Fibroblast of skin of scalp (primary cell): ENCODE measurements at regions not wholly inside any gene's neighbourhood (a gene's known extent, or its start where the extent isn't known, plus 50 kb on each side); places are given as distances from the start of the nearest gene placed in this dataset.
A peak's percentile ranks its signal among the peaks of the same experiment; 100 is the strongest.

Experiments
- DNase-seq: peaks from one replicate; pipeline ENCODE4 v3.0.0-alpha.2; 2013

DNA sequence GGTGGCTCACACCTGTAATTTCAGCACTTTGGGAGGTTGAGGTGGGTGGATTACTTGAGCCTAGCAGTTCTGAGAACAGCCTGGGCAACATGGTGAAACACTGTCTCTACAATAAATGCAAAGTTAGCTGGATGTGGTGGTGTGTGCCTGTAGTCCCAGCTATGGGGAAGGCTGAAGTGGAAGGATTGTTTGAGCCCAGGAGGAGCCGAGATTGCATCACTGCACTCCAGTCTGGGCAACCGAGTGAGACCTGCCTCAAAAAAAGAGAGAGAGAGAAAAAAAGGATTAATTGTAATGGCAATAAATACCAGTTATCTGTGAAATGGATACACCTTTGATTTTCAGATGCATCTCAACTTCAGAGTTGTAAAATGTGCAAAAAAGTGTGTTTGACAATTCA is 58.8 kb downstream of the SPRY1 start:
- DNase-seq, result no peak

DNA sequence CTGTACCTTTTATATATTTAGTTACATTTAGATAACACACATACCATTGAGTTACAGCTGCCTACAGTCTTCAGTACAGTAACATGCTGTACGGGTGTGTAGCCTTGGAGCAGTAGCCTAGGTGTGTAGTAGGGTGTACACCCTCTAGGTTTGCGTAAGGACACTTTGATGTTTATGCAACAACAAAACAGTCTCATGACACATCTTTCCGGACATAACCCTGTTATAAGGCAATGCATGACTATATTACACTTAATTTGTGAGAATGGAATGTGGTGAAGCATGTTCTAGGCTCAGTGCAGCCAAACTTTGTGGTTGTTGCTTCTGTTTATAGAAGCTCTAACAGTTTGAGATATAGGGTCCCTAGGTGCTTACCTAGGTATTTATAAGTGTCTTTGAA is 65.4 kb downstream of the SPRY1 start:
- DNase-seq, result no peak

DNA sequence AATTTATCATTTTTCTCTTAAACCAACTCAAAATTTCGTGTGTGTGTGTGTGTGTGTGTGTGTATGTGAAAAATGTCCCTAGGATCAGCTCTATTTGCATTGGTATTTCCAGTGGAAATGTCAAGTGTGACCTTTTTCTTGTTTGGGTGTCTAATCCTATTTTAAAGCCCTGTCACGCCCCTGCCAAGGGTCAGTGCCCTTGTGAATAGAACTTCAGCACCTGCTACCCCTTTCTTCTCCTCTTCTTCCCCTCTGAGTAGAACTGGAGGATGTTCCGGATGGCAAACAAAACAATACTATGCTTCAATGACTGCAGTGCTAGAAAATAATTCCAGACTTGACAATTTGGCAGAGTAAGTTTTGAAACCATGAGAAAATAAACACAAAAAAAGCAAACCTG is 67.3 kb downstream of the SPRY1 start:
- no peak for DNase-seq

DNA sequence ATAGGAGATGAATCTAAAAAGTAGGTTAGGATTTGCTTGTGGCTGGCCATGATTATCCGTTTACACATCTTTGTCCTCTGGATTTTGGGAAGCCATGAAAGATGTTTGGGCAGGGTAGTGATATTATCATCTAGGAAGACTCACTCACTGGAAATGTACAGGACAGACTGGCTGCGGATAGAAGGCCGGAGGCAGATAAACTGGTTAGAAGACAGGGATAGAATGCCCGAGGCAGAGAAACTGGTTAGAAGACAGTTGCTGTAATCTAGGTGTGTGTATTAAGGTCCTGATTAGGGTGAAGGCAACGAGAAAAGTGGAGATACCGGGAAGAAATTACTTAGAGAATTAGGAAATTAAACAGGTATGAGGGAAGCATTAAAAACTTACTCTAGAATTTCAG is 68.8 kb downstream of the SPRY1 start:
- no peak for DNase-seq

DNA sequence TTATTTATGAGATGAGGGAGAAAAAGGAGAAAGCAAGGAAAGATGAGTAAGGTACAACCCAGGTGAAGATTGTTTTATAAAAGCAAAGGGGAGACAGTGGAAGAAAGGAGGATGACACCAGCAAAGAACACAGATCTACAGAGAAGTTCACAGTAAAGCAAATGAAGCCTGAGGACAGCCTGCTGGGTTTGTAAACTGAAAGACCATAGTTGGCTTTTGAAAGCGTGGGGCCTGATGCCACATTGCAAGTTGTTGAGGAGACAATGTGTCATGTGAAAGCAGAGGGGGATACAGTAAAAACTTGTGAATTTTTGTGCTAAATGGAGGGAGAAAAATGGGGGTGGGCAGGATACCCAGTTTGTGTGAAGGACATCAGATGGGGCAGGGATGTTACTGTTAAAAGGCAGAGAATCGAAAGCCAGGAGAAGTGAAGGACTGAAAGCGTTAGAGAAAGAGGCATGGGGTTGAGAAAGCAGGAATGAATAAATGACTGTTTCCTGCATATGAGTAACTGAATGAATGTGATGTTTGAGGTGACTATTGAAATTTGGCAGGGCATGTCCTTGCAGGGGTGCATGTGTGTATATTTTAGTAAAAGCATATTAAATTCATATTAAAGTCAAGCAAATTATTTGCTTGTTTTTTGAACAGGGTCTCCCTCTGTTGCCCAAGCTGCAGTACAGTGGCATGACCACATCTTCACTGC is 69.6 kb downstream of the SPRY1 start:
- no peak for DNase-seq

DNA sequence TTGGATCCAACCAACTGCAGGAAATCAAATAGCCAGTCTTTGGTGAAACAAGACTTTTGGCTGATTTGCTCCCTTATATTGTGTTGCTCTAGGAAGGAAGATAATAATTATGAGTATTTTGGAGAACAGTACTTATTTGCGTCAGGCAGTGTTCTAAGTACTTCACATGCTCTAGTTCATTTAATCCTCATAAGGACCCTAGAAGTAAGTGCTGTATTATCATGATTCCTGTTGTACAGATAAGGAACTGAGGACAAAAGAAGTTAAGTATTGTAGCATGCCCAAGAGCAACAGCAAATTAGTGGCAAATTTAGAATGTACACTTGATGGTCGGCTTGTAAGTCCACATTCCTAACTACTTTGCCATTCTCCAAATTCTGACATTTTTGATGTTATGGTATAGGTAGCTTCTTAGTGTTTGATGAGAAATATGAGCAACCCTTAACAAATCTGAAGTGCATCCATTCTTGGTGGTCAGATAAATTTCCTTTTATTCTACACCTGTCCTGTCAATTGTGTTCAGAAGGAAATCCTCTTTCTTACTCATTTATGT is 72.0 kb downstream of the SPRY1 start:
- no peak for DNase-seq

DNA sequence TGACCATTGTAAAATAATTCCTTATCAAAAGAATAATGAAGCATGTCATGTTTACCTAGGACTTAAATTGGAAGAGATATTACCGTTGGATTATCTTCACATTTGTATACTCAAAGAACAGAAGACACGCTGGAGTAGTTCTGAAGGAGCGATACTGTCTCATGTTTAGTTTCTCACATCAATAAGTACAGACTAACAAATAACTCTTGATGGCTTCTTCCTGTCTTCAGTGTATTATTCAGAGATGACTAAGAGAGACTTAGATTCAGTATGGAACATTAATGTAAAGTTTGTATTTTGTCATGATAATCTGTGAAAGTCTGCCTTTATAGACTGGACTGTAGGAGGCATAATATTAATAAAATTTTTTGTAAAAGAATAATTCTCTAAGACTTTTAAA is 72.7 kb downstream of the SPRY1 start:
- no peak for DNase-seq

DNA sequence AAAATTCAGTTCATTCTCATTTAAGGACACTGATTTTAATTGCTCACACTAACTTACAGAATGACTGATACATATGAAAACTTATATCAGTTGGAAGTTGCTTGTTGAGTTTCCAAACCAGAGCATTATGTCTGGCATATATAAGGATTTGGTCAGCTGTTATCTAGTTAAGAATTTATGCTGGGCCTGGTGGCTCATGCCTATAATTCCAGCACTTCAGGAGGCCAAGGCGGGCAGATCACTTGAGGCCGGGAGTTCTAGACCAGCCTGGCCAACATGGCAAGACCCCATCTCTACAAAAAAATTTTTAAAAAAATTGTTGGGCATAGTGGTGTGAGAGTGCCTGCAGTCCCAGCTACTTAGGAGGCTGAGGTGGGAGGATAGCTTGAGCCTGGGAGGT is 73.1 kb downstream of the SPRY1 start:
- DNase-seq, result no peak

DNA sequence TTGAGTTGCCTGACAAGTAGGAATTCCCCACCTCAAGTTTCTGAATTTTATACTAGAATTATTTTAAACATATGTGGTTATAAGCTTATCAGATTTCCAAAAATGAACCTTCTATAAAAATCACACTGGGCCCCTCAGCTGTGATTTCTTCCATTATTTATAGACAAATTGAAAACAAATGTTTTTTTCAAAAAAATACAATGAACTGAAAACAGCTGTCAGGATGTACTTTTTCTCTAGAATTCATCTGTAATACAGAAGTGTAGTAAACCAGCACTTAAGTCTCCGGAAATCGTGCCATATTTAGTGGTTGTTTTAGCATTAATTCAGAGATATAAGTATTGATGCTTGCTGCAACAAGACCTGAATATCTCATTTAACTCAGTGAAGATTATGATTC is 74.0 kb downstream of the SPRY1 start:
- no peak for DNase-seq

DNA sequence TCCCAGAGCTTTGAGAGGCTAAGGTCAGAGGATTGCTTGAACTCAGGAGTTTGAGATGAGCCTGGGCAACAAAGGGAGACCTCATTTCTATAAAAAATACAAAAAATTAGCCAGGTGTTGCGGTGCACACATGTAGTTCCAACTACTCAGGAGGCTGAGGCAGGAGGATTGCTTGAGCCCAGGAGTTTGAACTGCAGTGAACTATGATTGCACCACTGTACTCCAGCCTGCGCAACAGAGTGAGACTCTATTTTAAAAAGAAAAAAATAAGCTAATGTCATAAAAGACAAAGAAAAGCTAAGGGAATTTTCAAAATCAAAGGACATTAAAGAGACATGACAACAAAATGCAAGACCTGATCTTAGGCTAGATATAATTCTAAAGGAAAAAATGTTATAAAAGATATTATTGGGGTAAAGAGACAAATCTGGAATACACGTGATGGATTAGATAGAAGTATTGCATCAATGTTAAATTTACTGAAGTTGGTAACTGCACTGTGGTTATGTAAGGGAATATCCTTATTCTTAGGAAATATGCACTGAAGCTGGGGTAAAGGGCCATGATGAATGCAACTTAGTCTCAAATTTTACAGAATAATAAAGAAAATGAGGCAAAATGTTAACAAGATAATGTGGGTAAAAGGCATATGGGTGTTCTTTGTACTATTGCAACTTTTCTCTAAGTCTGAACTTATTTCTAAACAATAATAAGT is 75.2 kb downstream of the SPRY1 start:
- no peak for DNase-seq

DNA sequence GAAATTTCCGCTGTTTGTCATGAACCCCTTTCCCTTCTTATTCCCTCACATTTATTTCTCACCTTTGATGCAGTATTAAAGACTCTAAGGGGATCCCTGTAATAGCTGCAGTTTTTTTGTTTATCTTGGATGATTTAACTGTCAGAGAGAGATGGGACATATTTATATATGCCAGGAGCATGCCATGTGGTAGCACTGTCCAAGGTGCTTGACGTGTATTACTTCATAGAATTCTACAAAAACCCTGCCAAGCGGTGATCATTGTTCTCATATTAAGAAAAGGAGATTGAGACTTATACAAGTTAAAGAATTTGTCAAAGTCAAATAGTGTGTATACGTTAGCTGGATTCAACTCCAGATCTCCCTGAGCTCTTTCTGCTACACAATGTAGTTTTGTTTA is 78.2 kb downstream of the SPRY1 start:
- no peak for DNase-seq

DNA sequence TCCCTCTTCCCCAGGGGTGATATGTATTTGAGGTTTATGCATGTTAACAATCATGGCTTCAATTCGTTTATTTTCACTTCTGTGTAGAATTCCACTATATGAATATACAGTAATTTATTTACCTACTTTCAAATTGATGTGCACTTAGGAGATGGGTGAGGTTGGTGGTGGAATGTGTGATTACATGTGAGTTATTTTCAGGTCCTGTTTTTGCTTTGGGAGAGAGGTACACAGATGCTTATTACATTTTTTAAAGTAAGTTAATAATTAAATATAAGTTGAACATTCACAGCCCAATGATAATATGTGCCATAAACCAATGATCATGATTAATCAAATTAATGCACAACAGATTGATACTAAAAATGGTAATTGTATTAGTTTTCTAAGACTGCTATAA is 79.5 kb downstream of the SPRY1 start:
- DNase-seq, result no peak

DNA sequence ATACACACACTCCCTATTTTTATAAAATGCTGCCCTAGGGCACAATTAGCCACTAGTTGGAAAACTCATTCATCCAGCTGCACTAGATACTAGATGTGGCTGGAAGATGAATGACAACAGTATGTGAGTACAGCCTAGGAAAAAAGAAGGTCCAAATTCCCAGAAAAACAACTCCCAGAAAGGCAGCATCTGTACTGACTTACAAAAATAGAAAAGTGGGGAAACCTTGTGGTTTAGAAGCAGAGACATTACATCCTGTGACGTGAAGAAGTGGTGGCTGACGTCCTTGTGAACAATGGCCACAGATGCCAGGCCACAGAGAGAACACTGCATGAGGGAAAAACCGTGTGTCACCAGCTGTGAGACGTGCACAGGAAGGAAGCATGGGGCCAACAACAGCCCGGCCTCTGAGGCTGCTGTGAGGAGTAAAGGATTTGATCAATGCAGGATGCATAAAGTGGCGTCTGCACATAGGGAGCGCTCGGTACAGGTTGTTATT is 81.2 kb downstream of the SPRY1 start:
- peak; percentile 49 for DNase-seq

DNA sequence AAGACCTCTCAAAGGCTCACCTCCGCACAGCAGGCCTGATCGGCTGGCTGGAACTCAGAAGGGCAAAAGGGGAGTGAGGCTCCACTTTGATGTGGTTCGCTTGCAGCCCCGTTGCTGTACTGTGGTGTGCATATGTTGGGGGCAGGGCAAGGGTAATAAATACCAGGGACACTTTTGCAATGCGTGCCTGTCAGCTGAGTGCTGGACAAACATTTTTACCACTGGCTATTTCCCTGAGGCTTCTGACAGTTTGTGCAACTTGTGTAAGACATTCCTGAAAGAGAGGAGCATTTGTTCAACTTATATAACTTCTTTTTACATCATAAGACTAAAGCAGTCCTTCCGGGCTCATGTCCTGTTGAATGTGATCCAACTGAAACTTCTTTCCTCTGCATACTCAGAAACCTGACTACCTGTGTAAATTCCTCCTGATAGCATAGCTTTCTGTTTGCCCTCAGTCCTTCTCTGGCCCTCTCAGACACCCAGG is 82.3 kb downstream of the SPRY1 start:
- peak; percentile 59 for DNase-seq

DNA sequence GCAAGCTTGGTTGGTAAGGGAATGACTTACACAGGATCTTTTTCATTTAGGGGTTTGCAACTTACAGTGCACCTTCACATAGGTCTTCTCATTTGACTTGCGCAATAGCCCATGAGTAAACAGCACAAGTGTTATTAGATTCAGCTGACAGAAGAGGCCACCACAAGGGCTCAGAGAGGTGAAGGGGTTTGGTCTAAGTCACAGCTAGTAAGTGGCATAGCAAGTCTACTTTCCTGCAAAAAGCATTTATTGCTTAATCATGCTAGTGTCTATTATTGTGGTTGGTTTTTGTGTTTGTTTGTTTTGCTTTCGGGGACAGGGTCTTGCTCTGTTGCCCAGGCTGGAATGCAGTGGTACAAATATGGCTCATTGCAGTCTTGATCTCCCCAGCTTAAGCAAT is 83.3 kb downstream of the SPRY1 start:
- DNase-seq, result no peak

DNA sequence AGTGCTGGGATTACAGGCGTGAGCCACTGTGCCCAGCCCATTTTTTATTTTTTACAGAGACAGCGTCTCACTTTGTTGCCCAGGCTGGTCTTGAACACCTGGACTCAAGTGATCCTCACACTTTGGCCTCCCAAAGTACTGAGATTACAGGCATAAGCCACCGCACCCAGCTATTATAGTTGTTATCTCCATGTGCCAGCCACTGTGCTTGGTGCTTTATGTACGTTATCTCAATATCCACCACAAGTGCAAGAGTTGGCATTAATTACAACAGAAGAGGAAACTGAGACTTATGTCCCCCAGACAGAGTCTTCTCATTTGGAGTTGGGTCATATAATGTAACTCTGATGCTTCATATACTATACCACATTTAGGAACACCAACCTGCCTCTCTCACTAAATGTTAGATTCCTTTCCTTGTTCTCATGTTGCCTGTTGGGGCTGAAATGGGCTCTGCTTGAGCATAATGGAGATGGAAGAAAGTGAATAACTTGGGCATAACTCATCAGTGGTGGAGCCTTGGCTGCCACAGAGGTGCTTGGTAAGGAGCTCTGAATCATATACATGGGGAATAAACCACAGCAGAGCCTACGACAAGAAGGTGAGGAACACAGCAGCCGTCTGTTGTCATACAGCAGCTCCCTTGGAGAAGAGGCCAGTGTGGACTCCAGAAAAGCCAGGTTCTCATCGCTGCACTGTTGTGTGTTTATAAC is 84.3 kb downstream of the SPRY1 start:
- DNase-seq, result peak; percentile 47

DNA sequence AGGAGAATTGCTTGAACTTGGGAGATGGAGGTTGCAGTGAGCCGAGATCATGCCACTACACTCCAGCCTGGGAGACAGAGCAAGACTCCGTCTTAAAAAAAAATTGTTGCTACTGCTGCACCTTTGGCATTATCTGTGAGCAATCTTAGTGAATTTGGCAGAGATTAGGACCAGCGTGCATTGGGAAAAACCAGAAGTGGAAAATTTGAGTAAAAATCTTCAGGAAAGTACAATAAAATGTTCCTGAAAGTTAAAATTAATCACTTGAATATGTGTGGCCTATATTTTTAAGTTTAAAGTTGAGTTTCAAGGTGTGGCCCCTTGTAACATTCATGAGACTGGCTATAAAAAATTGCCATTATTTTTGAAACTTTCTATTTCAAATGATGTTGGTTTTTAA is 85.1 kb downstream of the SPRY1 start:
- DNase-seq, result no peak

DNA sequence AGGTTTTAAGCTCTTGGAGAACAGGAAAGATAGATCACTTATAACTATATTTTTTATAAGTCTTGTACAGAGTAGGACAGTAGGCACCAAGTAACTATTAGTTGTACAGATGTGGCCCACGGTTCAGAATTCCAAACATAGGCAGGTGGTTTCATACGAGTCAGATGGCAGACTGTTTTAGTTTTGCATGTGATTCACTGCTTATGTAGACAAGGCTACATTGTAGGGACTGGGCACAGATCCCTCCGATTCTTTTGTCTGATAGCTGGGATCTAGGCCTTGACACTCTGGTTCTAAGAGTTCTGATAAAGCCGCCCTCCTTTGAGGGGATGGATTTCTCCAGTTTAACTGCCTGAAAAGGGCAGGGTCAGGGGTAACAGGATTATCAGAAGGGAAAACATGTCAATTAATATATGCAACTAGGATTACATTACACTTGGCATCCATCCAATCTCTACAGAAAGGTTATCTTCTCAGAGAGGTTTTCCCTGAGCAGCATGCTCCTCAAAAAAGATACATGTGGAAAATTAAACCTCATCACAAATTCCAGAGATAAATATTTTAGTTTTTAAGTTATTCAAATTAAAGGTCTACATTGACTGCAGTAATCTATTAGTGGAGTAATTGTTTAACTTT is 87.8 kb downstream of the SPRY1 start:
- DNase-seq, result no peak

DNA sequence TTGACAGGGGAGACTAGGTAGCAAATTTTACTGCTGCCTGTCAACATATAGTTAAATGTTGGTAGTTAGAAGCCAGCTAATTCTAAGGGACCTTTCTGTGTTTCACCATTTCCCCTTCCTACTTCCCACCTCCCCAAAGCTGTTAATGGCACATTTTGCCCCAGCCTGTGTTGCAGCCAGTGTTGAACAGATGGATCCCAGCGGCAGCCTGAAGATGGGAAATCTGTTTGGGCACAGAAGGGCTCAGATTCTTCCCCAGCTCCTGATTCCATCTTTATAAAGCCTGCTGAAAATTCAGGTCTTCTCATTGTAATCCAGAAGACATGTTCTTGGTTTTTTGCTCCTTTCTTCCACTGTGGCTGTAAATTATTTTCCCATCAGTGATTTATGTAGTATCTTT is 89.0 kb downstream of the SPRY1 start:
- DNase-seq, result no peak

DNA sequence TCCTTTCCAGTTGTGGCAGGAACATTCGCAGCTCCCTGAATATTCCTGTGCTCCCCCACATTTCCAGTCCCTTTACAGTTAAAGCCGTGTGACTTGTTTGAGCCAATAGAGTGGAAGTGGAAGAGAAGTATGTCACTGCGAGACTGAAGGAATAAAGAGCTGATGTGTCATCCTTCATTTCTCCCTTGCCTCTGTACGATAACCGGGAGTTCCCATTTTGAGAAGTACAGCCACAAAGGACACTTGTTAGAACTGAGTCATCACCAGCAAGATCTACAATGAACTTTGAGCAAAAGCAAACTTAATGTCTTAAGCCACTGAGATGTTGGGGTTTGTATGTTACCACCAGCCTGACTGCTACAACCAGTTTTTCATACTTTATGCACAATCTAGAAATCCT is 92.3 kb downstream of the SPRY1 start:
- peak; percentile 42 for DNase-seq

DNA sequence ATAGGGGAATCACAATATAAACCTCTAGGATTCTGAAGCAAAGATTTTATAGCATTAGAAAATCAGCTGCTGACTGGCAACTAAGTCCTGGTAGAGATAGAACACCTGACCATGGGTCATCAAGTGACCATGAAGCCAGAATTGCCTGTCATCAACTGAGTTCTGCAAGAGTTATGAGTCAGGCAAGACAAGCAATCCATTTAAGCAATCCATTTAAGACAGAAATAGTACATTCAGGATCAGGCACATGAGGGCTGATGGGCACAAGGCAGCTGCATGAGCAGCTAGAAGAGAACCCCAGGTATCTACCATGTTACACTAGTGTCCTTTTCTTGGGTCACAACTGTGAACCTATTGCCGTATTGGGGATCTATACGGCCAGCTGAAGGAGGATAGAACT is 98.9 kb downstream of the SPRY1 start:
- DNase-seq, result no peak

DNA sequence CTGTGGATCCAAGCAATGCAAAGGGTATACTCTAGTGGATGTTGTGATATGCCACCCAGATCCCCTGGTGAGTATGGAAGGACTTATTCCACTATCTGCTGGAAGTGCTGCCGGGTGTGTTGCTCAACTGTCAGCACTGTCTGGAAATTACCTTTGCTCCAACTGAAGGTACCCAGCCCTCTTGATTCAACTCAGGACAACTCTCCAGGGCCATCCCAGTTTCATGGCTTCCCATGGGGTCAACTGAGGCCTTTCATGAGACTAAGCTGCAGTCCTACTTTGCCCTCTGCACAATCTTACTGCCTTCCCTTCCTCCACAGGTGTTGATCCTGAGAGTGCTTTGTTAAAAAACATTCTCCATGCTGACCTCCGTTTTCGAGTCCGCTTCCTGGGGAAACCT is 99.8 kb downstream of the SPRY1 start:
- no peak for DNase-seq

DNA sequence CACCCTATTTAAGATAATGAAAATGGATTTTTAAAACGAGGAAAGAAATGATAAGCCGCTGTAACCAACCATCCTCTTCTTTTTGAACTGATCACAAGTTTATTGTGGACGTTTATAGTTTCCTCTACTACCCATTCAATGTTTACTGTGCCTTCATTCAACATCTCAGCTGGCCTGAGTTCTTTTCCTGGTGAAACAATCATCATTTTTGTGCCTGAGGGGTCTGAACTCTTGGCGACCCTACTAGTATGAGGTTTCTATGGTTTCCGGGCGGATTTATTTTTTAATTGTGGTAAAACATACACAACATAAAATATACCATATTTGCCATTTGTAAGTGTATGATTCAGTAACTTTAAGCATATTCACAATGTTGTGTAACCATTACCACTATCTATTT is 100.7 kb downstream of the SPRY1 start:
- no peak for DNase-seq
